HPDE6-E6E7 (cell line): ENCODE measurements at regions not wholly inside any gene's neighbourhood (a gene's known extent, or its start where the extent isn't known, plus 50 kb on each side); places are given as distances from the start of the nearest gene placed in this dataset.
"Not testable (repeated sequence)": the region's sequence is repeated elsewhere in the genome, so short reads cannot be mapped to it uniquely, and the experiment has no call there.

Experiments used
- DNase-seq: peaks from one replicate; pipeline ENCODE4 v3.0.0; 2011; ENCODE audit warnings: missing footprints; ENCODE audit errors: extremely low spot score

DNA sequence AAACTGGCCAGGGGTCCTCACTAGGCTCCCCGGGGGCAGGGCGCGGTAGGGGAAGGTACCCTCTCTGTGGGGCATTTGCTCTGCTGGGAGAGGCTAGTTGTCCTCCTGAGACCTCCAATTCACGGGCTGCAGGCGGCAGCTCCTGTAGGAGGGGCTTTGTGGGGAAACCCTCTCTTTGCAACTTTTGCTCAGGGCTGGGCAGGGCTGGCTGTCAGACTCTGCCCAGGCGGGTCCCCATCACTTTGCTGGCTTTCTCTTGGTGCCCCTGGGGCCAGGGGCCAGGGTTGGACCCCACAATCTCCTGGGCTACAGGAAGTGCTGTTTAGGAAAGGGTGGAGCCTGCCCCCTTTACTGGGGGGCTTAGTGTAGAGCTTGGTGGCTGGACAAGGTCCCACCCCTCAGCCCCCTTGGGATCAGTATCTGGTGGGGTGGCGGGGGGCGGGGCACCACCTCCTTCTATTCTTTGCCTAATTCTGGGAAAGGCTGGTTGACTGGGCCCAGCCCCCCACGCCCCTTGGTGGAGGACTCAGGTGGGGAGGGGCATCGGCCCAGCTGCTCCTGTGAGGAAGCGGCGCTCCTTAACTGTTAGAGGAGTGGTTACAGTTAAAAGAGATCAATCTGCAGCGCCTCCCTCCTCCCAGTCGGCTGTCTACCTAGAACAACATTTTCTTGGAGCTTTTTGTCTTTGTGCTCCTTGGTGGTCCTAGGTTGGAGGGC is 918.7 kb downstream of the AACS start:
- DNase-seq, result no peak

DNA sequence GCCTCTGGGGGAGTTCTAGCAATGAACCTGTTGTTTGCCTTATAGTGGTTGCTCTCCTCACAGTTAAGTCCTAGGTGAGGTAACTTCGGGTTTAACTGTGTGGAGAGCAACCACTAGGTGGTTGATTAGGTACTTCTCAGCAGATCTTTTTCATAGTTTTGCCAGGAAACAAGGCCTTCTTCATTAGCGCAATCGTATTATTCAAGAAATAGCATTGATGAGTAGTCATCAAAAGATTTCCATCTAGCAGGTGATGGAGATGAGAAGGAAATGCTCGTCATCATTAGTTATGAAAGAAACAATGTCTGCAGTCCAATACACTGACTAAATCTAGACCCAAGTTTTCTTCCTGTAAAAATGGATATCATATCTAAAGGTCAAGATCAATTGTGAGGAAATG is 923.3 kb downstream of the AACS start:
- DNase-seq, result no peak

DNA sequence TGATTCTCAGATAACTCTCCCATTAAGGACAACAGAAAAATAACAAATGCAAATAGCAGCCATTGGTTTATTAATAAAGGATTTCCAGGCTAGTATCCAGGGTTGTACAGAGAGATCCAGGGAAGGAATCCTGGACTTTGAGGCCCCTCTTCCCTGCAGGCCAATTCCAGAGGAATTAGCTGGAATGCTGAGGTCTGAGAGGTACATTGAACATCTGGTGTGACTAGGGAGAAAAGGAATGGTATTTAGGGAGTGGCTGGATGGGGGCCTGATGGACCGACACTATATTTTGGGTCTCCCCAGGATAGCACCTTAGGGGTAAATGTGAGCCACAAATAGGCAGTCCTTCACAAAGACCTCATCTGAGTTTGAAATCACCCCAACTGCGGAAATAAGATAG is 924.5 kb downstream of the AACS start:
- DNase-seq, result no peak

DNA sequence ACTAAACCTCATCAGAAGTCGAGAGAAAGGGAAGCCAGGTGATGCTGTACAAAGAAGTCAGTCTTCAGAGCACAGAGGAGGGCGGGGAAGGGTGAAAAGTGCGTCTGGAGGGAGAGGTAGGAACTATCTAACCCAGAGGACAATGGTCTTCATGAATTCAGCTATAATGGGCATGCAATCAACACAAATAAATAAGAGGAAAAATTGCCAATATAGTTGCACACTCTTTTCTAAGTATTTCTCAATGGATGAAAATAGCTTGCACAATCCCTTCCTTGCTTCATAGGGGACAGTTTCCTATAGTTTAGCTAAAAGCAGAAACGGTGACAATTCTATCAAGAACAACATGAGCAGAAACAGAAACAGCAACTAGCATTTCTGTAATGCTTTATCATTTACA is 931.2 kb downstream of the AACS start:
- no peak for DNase-seq

DNA sequence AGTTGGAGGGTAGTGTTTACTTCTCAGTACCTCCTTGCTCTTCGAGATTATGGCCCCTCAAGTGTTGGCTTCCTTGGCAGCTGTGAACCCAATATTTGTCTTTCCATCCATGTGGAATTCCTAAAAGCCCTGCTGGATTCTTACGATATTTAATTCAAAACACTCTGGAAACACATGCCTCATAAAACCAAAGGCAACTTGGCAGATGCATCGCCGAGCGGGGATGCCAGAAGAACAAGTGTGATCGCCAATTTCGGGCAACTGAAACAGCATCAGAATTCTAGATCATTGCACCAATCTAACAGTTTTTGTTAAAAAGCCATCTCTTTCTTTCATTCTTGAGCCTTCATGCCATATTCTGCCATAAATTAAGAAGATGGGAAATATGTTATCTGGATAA is 934.4 kb downstream of the AACS start:
- DNase-seq, result no peak

DNA sequence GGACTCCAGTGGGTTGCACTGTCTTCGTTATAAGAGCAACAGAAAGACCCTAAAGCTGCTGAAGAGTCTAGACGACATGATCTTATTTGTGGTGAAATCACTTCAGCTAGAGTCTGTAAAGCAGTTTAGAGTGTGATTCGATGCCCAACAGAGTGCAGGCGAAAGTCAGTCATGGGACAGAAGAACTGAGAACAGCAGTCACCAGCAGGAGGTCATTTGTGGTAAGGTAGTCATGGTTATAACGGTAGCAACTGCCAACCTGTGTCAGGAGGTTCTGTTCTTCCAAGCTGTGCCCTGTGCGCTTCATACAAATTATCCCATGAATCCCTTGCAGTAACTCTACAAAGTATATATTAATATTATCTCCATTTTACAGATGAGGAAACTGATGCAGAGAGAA is 954.1 kb downstream of the AACS start:
- DNase-seq, result no peak

DNA sequence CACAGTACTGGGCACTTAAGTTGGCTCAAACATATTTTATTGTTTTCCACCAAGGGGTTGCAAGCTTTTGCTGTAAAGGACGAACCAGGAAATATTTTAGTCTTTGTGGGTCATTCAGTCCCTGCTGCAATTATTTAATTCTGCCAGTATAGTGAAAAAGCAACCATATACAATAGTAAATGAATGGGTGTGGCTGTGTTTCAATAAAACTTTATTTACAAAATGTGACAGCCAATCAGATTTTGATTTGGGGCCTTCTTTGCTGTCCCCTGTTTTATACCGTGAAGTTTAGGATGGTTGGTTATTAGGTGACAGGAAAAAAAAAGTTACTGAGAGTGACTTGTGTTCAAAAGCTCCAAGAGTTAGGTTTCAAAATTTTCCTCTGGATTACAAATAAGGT is 956.4 kb downstream of the AACS start:
- no peak for DNase-seq

DNA sequence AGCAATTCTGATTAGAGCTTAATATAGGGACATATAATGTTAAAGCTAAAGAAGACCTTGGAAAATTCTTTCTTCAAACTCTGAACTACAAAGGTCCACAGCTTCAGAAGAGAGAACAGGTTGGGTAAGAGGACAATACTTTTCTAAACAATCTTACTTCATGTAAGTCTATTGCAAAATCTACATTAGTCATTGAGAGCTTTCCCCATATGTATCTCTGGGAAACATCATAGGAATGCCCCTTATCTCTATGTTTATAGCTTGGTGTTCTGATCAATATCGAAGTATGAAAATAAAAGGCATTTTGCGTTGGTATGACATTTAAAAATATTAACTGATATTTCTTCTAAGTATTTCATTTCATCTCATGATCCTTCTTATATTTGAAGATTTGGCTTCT is 962.6 kb downstream of the AACS start:
- no peak for DNase-seq

DNA sequence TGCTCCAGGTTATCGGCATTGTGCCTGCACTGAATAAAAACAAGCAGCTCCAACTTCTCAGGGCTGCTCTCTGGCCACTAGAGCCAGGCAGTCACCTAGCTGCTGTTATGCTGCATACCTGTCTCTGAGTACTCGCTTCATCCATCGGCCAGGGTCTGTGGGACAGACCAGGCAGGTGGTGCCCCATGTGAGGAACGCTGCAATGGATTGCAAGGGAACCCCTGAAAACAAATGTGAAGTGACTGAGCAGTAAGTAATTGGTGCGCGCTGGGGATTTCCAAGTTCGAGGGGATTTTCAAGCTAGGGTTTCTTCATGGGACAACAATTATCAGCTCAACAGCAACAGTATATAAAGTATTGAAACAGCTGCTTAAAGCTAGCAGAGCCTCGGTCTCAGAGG is 965.3 kb downstream of the AACS start:
- no peak for DNase-seq

DNA sequence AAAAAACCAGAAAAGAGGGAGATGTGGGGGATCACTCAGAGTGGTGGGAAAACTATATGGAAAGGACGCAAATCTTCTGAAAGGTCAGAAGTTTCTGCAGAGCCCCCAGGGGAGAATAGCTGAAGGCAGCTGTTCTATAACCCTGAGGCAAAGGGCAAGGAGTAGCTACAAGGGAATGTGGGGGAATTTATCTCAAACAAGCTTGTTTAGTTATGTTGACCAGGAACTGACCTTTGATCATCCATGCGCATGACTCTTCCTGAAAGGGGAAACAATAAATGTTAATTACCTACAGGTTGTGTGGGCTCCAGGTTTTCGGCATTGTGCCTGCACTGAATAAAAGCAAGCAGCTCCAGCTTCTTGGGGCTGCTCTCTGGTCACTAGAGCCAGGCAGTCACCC is 968.5 kb downstream of the AACS start:
- no peak for DNase-seq

DNA sequence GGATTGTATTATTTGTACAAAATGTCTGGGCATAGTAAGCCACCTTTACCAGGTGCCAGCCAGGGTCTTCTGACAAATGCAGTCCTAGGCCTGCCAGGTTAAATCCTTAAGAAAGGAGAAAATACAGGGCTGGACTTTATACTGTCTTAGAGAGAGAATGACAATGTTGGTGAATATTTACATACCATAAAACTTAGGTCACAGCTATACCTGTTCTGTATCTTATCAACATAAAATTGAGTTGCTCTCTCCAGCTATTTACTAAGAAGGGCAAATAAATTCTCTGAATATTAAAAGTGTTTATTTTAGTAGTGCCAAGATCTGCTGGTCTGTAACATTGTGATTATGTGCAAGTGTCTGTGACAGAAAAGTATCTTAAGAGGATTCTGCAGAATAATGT is 971.1 kb downstream of the AACS start:
- DNase-seq, result no peak

DNA sequence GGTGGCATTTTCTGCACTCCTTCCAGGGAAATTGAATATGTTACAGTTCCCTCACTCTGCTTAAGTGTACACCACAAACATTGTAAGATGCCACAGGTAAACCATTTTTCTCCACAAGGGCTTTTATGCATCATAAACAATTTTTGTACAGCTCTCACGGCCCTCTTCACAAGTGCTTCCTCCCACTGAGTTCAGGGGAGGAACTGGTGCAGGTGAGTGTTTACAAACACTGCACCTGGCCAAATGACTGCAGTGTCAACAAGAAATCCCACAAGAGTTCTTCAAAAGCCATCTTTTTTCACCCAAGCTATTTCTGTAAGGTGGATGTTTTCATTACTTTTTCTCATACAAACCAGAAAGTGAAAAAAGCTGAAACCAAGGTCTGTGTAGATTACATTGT is 973.2 kb downstream of the AACS start:
- DNase-seq, result no peak

DNA sequence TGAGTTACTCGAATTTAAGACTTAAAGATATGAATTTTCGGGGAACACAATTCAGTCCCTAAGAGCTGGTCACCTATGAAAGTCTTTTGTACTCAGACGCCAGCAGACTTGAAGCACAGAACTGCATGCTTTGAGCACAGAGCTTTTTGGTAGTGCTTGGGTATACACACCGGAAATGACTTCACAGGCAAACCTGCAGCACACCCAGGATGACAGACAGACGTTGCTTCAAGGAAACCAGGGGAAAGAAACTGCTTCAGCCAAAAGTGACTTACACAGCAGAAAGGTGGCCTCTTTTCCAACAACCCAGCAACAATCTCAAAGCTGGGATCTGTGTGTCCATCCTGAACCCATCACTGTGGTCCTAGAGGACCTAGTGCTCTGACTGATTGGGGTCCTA is 975.1 kb downstream of the AACS start:
- DNase-seq, result no peak

DNA sequence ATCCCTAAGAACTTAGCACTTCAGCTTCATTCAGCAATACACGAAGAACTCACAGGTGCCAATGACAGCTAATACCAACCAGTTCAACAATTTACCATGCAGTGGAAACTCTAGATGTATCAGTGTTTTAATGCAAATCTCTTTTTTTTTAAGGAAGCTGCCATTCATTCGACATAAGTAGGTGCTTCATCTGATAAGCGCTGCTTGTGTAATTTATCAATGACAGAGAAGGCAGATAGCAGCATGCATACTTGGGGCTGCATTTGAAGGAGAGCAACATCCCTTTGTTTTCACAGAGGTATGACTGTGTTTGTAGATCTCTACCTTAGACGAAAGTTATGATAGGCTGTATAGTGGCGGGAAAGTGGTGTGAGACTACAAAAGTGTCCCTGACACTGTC is 977.1 kb downstream of the AACS start:
- no peak for DNase-seq

DNA sequence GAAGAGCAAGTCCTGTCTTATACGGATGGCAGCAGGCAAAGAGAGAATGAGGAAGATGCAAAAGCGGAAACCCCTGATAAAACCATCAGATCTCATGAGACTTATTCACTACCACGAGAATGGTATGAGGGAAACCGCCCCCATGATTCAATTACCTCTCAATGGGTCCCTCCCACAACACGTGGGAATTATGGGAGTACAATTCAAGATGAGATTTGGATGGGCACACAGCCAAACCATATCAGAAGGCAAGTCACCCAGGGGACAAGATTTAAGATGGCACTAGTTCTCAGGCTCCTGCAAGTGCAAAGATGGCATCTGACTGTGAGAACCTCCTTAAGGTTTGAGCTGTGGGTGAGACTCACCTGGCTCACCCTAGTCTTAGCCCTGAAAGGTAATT is 984.3 kb downstream of the AACS start:
- DNase-seq, result not testable (repeated sequence)

DNA sequence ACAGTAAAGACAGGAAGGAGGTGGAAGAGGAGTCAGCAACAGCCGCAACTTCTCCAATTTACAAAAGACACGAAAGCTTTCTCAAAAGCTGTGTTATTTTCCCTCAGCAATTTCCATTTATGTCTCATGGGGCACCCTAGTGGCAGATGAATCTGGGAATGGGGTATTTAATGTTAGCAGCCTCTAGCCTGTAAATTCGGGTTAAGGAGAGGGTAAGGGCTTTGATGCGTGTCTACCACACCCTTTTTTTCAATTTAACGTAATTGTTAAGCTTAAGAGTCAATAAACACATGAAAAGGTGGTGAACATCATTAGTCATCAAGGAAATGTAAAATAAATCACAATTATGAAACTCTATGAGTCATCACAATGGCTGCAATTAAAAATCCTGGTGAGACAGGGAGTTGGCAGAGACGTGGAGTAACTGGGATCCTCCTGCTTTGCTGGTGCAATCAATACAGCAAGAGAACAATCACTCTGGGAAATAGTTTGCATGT is 986.4 kb downstream of the AACS start:
- peak; percentile 20 for DNase-seq

DNA sequence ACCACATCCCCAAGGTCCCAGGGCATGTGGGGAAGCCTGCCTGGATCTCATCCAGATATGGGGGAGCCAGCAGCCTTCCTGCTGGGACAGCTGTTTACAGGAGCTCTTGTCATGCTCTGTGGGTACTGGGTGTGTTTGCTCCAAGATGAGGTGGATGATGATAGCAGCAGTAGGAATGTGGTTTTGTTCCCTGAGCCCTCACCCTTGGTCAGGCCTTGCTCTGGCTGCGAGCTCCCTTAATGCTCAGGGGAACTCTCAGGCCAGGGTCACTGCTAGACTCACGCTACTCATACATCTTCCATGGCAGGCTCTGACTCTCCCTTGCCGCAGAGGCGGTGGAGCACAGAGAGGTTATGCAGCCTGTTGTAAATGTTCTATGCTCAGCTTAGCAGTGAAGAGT is 990.3 kb downstream of the AACS start:
- DNase-seq, result no peak

DNA sequence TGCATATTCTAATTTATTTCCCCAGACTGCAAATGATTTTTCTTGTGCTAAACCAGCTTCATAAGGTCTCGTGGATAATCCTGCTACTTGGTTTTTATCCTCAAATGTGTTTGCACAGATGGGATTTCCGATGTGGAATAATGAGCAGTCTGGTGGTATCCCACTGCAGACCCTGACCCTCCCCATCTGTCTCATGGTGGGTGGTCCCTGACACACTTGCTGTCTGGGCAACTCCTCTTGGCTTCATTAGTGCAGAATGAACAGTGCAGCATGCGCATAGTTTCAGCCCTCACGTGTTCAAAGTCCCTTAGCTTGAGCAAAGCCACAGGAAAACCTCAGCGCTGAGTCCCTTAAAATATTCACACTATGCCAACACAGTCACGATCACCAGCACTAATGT is 996.5 kb downstream of the AACS start:
- no peak for DNase-seq

DNA sequence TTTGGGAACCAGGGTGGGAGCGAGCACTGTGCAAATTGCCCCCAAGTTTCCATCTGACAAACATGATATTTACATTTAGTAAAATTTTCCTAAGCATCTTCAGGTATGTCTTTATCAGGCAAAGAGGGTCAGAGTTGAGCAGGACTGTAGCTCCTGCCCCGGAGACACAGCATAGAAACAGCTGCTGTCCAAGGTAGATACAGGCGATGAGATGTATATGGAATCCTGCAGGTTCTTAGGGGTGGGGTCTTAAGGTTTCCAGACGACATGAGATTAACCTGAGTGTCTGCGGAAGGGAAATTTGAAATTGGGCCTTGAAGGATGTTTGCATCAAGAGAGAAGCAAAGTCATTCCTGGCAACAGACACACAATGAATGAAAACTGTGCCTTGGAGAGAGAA is 998.8 kb downstream of the AACS start:
- no peak for DNase-seq

DNA sequence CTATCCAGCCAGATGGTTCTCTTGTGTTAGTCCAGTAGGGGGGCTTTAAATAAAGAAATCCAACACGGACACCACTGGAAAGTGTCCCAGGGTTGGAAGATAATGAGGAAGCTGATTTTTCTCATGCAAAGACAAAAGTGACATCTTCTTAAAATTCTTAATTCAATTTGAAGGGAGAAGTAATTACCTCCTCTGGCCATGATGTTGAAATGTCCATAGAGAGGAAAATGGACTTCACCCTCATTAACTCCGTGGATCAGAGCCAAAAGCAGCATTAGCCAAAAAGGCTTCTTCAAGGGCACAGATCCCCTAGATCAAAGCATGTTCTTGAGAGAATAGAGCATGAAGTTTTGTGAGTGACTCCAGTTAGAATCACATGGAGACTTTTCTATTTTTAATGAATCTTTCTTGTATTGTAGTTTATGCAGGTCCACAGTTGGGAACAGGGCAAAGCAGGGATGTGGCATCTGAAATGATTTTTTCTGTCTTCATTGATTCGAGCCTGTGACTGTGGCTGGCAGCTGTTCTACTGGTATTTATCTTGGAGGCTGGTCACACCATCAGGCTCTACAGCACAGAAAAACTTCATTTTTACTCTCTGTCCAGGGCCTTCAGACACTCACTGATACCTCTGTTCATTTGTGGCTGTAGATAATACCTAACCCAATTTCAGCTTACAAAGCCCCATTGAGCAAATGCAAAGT is 1002.5 kb downstream of the AACS start:
- DNase-seq, result no peak

DNA sequence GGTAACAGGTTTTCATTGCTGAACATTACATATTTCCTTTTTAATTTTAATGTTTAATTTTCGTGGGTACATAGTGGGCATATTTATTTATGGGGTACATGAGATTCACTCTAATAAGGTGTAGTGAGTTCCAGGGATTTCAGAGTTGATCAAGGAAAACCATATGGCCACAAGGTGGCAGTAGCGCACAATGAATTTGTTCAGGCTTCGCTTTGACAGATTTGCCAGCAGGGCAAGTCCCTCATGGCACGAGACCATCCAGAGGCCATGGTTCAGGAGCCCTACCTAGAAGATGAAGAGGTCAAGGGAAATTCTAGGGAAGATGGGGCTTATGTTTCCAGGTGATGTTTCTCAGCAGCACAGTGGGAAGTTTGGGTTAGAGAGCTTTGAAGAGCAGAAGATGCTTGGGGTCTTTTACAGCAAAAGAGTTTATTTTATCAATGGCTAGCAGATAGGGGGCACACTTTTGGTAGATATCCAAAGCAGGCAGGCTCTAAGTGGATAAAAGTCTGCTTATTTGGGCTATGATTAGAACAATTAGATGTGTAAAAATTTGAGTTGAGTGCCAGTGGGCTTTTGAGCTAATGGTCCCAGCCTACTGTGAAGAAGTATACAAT is 1004.4 kb downstream of the AACS start:
- DNase-seq, result peak; percentile 11

DNA sequence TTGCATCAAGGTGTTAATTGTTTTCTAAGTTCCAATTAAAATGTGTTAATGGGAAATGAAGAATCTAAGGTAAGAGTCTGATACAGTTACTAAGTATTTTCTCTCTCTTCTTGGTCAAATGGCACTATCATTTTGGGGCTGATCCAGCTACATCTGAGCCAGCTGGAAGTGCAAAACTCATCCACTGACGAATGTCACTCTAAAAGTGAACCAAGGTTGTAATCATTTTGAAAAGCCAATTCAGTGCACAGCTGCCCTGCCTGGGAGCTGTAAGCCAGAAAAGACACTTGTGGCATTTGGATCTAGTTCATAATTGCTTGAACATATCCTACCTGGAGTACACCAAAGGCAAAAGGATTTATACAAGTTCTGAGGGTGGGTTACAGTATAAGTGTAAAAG is 1011.3 kb downstream of the AACS start:
- no peak for DNase-seq

DNA sequence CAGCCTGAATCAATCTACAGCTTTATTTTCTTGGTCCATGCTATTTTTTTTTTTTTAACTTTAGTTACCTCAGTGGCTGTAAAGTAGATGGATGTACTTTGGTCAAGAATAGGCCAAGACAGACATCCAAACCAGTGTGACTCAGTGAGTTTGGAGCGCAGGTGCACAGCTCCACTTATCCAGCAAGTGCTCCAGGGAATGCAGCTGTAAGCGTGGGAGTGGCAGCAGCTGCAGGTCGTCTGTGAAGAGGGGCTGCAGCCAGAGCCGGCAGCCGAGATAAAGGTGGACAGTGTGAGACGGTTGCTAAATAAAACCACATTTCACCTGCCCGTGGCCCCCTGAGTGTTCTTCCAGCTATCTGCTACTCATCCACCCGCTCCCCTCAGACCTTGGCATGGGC is 1018.7 kb downstream of the AACS start:
- DNase-seq, result no peak
